Osteoblast (primary cell): ENCODE measurements at regions not wholly inside any gene's neighbourhood (a gene's known extent, or its start where the extent isn't known, plus 50 kb on each side); places are given as distances from the start of the nearest gene placed in this dataset.

Experiments used
- DNase-seq: peaks from one replicate; pipeline ENCODE4 v3.0.0; 2011; ENCODE audit warnings: low spot score, mixed read lengths; ENCODE audit not compliant: insufficient read length; ENCODE audit errors: missing footprints
- H2AFZ ChIP-seq: 2 replicates; pipeline ENCODE4 v1.6.0; 2011; ENCODE audit warnings: mild to moderate bottlenecking, low read length
- H3K27ac ChIP-seq: 2 replicates; pipeline ENCODE4 v1.5.1; 2011; ENCODE audit warnings: mild to moderate bottlenecking, low read depth, low read length, moderate library complexity
- H3K27me3 ChIP-seq: 2 replicates; pipeline ENCODE4 v1.6.0; 2012; ENCODE audit warnings: mild to moderate bottlenecking, control low read depth, inconsistent platforms, low read length, moderate library complexity; ENCODE audit not compliant: insufficient read depth
- H3K36me3 ChIP-seq: 2 replicates; pipeline ENCODE4 v1.5.1; 2011; ENCODE audit warnings: mild to moderate bottlenecking, low read length, control low read depth, moderate library complexity; ENCODE audit not compliant: insufficient read depth
- H3K4me1 ChIP-seq: 2 replicates; pipeline ENCODE4 v1.5.1; 2011; ENCODE audit warnings: mild to moderate bottlenecking, low read length, control low read depth, moderate library complexity; ENCODE audit not compliant: insufficient read depth
- H3K4me2 ChIP-seq: 2 replicates; pipeline ENCODE4 v1.6.0; 2011; ENCODE audit warnings: mild to moderate bottlenecking, low read length; ENCODE audit not compliant: insufficient read depth
- H3K4me3 ChIP-seq: fragments of 200-600 bp; sonication (generic); 3 replicates; pipeline ENCODE4 v1.5.1; 2012; ENCODE audit warnings: mild to moderate bottlenecking, low read length, inconsistent platforms; ENCODE audit not compliant: insufficient read depth
- H3K79me2 ChIP-seq: 2 replicates; pipeline ENCODE4 v1.6.0; 2012; ENCODE audit warnings: mild to moderate bottlenecking, low read length, control low read depth, inconsistent platforms; ENCODE audit not compliant: insufficient read depth
- H3K9me3 ChIP-seq: 2 replicates; pipeline ENCODE4 v1.5.1; 2011; ENCODE audit warnings: low read depth, low read length, control low read depth
- H4K20me1 ChIP-seq: 2 replicates; pipeline ENCODE4 v1.6.0; 2012; ENCODE audit warnings: mild to moderate bottlenecking, low read length, control low read depth; ENCODE audit not compliant: insufficient read depth
- TF ChIP-seq, protein P1 (sequence below): IDR thresholded peaks from 2 replicates; pipeline ENCODE4 v1.5.1; 2011; ENCODE audit warnings: mild to moderate bottlenecking, low read depth, low read length, moderate library complexity; ENCODE audit errors: extremely low read depth

DNA sequence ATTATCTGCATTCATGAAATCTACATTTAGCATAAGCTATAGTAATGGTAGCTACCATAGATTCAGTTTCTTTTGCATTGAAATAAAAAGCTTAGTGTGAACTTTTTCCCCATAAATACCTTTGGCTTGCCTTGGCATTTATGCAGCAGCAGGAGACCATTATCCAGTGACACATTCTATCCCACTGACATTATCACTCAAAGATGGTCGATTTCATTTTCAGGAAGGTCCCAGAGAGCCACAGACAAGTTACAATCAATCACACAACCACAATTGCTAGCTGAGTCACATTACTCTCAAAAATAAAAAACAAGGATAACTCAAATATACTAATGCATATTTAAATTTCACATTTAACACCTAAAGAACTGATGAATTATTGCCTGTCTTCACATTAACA lies 512.7 kb upstream of the CDH2 start:
- Histone ChIP-seq H3K36me3 (no peaks in the 10 kb centered on the region), H3K4me3 (no peak overlapping the region), H3K9me3 (no peaks in the 10 kb centered on the region), H3K4me2 (no peak overlapping the region), H3K27me3 (no peaks in the 10 kb centered on the region), H2AFZ (no peak overlapping the region), H3K4me1 (no peaks in the 10 kb centered on the region), H3K79me2 (no peaks in the 10 kb centered on the region), H3K27ac (no peak overlapping the region), H4K20me1 (no peaks in the 10 kb centered on the region)
- no peak for DNase-seq
- TF ChIP-seq, protein P1, sequence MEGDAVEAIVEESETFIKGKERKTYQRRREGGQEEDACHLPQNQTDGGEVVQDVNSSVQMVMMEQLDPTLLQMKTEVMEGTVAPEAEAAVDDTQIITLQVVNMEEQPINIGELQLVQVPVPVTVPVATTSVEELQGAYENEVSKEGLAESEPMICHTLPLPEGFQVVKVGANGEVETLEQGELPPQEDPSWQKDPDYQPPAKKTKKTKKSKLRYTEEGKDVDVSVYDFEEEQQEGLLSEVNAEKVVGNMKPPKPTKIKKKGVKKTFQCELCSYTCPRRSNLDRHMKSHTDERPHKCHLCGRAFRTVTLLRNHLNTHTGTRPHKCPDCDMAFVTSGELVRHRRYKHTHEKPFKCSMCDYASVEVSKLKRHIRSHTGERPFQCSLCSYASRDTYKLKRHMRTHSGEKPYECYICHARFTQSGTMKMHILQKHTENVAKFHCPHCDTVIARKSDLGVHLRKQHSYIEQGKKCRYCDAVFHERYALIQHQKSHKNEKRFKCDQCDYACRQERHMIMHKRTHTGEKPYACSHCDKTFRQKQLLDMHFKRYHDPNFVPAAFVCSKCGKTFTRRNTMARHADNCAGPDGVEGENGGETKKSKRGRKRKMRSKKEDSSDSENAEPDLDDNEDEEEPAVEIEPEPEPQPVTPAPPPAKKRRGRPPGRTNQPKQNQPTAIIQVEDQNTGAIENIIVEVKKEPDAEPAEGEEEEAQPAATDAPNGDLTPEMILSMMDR = no peak

DNA sequence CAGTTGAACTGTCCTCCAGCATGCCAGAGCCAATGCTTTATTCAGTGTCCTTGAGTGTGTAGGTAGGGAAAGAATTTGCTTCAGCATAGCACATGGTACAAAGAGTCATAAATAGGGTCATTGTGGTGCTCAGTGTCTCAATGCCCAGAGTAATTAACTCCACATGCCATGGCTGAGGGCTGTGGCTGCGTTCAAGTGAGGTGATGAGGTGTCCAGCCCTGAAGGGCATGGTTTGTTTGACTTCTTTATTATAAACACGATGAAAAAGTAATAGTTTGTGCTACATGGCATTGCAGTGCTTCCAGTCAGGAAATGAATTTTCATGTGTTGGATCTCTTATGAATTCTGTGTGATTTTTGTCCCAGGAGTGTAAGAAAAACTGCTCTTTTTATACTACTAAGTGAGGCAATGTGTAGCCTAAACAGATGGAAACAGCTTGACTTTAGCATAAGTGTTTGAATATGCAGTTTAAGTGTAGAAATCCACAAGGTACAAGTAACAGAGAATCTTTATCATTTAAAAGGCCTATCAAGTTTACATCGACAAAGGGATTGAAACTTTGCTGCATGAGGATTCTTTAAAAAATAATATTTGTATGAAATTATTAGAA lies 507.9 kb upstream of the CDH2 start:
- no peak overlapping the region for H3K4me2 ChIP-seq
- peak overlapping the region; percentile 1 for H2AFZ ChIP-seq

DNA sequence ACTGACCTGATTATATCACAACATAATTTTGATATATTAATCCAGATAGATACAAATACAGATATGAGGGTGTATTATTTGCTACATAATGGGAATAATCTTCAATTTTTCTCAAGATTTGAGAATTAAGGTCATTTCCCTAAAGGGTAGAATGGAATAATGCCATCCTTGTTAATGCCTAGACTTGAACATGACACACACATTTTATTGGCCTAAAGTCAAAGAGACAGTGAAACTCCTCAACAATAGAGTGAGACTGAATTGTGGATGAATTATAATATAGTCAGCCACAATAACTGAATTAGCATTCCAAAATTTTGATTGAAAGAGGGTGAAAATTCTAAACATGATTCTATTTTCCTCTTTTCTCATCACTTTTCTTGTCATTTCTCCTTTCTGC lies 506.0 kb upstream of the CDH2 start:
- Histone ChIP-seq H3K9me3 (no peaks in the 10 kb centered on the region), H3K4me2 (no peak overlapping the region), H3K27ac (no peak overlapping the region), H3K27me3 (no peaks in the 10 kb centered on the region), H3K79me2 (no peaks in the 10 kb centered on the region), H3K4me1 (no peaks in the 10 kb centered on the region), H3K36me3 (no peaks in the 10 kb centered on the region), H2AFZ (no peak overlapping the region), H3K4me3 (no peak overlapping the region), H4K20me1 (no peaks in the 10 kb centered on the region)
- DNase-seq = no peak
- TF ChIP-seq, protein P1 = no peak

More for the DNA sequence above, 507.9 kb upstream of the CDH2 start:
- no peaks in the 10 kb centered on the region for H3K27me3 ChIP-seq
- H4K20me1 ChIP-seq = no peaks in the 10 kb centered on the region
- H3K36me3 ChIP-seq = no peaks in the 10 kb centered on the region
- no peak for DNase-seq
- no peak overlapping the region for H3K27ac ChIP-seq
- H3K9me3 ChIP-seq = no peaks in the 10 kb centered on the region
- H3K79me2 ChIP-seq = no peaks in the 10 kb centered on the region
- no peaks in the 10 kb centered on the region for H3K4me1 ChIP-seq
- TF ChIP-seq, protein P1 = no peak
- H3K4me3 ChIP-seq = no peak overlapping the region

DNA sequence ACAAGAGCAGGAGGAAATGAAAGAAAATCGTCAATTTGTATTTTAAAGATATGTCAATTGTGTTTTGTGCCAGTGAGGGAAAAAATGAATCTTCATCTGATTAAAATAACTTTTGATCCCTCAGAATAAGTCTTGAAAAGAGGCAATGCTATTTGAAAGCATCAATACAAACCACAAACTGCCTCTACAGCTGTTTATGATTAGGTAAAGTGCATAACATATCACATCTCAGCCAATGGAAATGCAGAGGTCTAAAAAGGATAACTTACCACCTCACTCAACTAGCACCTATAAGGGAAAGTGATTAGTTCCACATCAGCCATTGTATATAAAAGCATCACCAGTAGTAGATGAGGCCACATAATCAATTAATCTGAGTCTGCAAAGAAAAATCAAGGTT lies 492.2 kb upstream of the CDH2 start:
- Histone ChIP-seq H3K79me2 (no peaks in the 10 kb centered on the region), H3K4me3 (no peak overlapping the region), H3K27me3 (no peaks in the 10 kb centered on the region), H3K9me3 (no peaks in the 10 kb centered on the region), H4K20me1 (no peaks in the 10 kb centered on the region), H2AFZ (no peak overlapping the region), H3K27ac (no peak overlapping the region), H3K4me2 (no peak overlapping the region), H3K36me3 (no peaks in the 10 kb centered on the region), H3K4me1 (no peaks in the 10 kb centered on the region)
- no peak for DNase-seq
- TF ChIP-seq, protein P1 = no peak
